Activated B cell treated with CpG ODN at 0.5 μM for 24 hours (primary cell): ENCODE measurements at regions not wholly inside any gene's neighbourhood (a gene's known extent, or its start where the extent isn't known, plus 50 kb on each side); places are given as distances from the start of the nearest gene placed in this dataset.

ENCODE experiments used
- ATAC-seq: fragments of 200-7000 bp; cut with Tn5 transposase; one replicate; pipeline ENCODE4 v1.10.0; 2021; ENCODE audit warnings: low read depth, mild to moderate bottlenecking, moderate library complexity
- CTCF ChIA-PET: fragments of 350-600 bp; sonication (Branson Sonifier 250); formaldehyde crosslinking; loops from one replicate; lab custom pipeline; 2021; ENCODE audit warnings: antibody characterized with exemption; lab: Charles Lee
- POLR2A ChIA-PET: fragments of 350-600 bp; sonication (Branson Sonifier 250); formaldehyde crosslinking; loops from one replicate; lab custom pipeline; 2021; ENCODE audit warnings: antibody characterized with exemption; lab: Charles Lee
- DNase-seq: peaks from one replicate; pipeline ENCODE4 v3.0.0; 2022
- H3K27ac Mint-ChIP-seq: one replicate; pipeline ENCODE4 v1.8.0; 2020; ENCODE audit warnings: mixed read lengths
- H3K27me3 Mint-ChIP-seq: one replicate; pipeline ENCODE4 v1.8.0; 2021; ENCODE audit warnings: mixed read lengths
- H3K36me3 Mint-ChIP-seq: one replicate; pipeline ENCODE4 v1.8.0; 2021; ENCODE audit warnings: low read depth, mixed read lengths
- H3K4me1 Mint-ChIP-seq: one replicate; pipeline ENCODE4 v1.8.0; 2021; ENCODE audit warnings: mixed read lengths
- H3K4me3 Mint-ChIP-seq: one replicate; pipeline ENCODE4 v1.8.0; 2020; ENCODE audit warnings: mild to moderate bottlenecking, mixed read lengths
- H3K9me3 Mint-ChIP-seq: one replicate; pipeline ENCODE4 v1.8.0; 2020; ENCODE audit warnings: mixed read lengths
- CTCF ChIP-seq: fragments of 200-600 bp; IDR thresholded peaks from one replicate; pipeline ENCODE4 v1.8.0; 2022; ENCODE audit warnings: antibody characterized with exemption, mild to moderate bottlenecking
- intact Hi-C: fragments of 100-400 bp; cut with micrococcal nuclease; formaldehyde crosslinking; loops from one replicate; pipeline ENCODE4 v1.15.1; 2024

- no peaks in the 10 kb centered on the region for H3K27me3 Mint-ChIP-seq
- TF ChIP-seq CTCF = no peak
- ATAC-seq = no peak
- H3K9me3 Mint-ChIP-seq = peaks cover 3% of the 10 kb centered on the region
- CTCF ChIA-PET = no interaction called here
- DNase-seq = no peak
- H3K4me3 Mint-ChIP-seq = no peak overlapping the region
- intact Hi-C loops = no loop called here
- H3K36me3 Mint-ChIP-seq = no peaks in the 10 kb centered on the region
- H3K27ac Mint-ChIP-seq = no peak overlapping the region
- H3K4me1 Mint-ChIP-seq = no peaks in the 10 kb centered on the region
- POLR2A ChIA-PET = no interaction called here
Measured at GRCh38 chr5:37996918-37997317, 157.1 kb upstream of the GDNF start.

GRCh38 chr5:37994729-37995128, 154.9 kb upstream of the GDNF start:
- peaks cover 4% of the 10 kb centered on the region for H3K27me3 Mint-ChIP-seq
- H3K4me1 Mint-ChIP-seq = no peaks in the 10 kb centered on the region
- ATAC-seq = no peak
- intact Hi-C loops = no loop called here
- TF ChIP-seq CTCF = no peak
- POLR2A ChIA-PET = no interaction called here
- H3K36me3 Mint-ChIP-seq = no peaks in the 10 kb centered on the region
- H3K27ac Mint-ChIP-seq = no peak overlapping the region
- DNase-seq = no peak
- no peak overlapping the region for H3K4me3 Mint-ChIP-seq
- H3K9me3 Mint-ChIP-seq = peaks cover 3% of the 10 kb centered on the region
- CTCF ChIA-PET = no interaction called here

GRCh38 chr5:37991301-37992299, 151.8 kb upstream of the GDNF start:
- intact Hi-C loops = no loop called here

GRCh38 chr5:37989884-37990283, 150.0 kb upstream of the GDNF start:
- Mint-ChIP-seq H3K4me1 (no peaks in the 10 kb centered on the region), H3K9me3 (no peaks in the 10 kb centered on the region), H3K27ac (no peak overlapping the region), H3K36me3 (no peaks in the 10 kb centered on the region), H3K4me3 (no peak overlapping the region), H3K27me3 (peaks cover 4% of the 10 kb centered on the region)
- TF ChIP-seq CTCF = no peak
- ATAC-seq (no peak), DNase-seq (no peak)
- intact Hi-C loops = no loop called here
- ChIA-PET POLR2A (no interaction called here), CTCF (no interaction called here)

More at GRCh38 chr5:37991301-37992299, 151.8 kb upstream of the GDNF start:
- no peaks in the 10 kb centered on the region for H3K36me3 Mint-ChIP-seq
- no peaks in the 10 kb centered on the region for H3K9me3 Mint-ChIP-seq
- ATAC-seq (no peak), DNase-seq (no peak)
- no peak overlapping the region for H3K27ac Mint-ChIP-seq
- H3K27me3 Mint-ChIP-seq = peaks cover 4% of the 10 kb centered on the region
- ChIA-PET CTCF (no interaction called here), POLR2A (no interaction called here)
- no peak for TF ChIP-seq CTCF
- no peak overlapping the region for H3K4me3 Mint-ChIP-seq
- H3K4me1 Mint-ChIP-seq = no peaks in the 10 kb centered on the region

GRCh38 chr5:37988454-37989046, 148.7 kb upstream of the GDNF start:
- no peak for DNase-seq
- H3K27me3 Mint-ChIP-seq = peaks cover 4% of the 10 kb centered on the region
- no peak for TF ChIP-seq CTCF
- ChIA-PET CTCF (no interaction called here), POLR2A (no interaction called here)
- H3K27ac Mint-ChIP-seq = no peak overlapping the region
- no peaks in the 10 kb centered on the region for H3K4me1 Mint-ChIP-seq
- H3K36me3 Mint-ChIP-seq = no peaks in the 10 kb centered on the region
- no peak overlapping the region for H3K4me3 Mint-ChIP-seq
- ATAC-seq = no peak
- intact Hi-C loops = no loop called here
- H3K9me3 Mint-ChIP-seq = no peaks in the 10 kb centered on the region
